Esophagus squamous epithelium (tissue), 5 donors: ENCODE measurements at regions not wholly inside any gene's neighbourhood (a gene's known extent, or its start where the extent isn't known, plus 50 kb on each side); places are given as distances from the start of the nearest gene placed in this dataset.

Experiments used
- DNase-seq: peaks from one replicate; lab custom pipeline; 2025; lab: John Stamatoyannopoulos, UW
- H3K27ac ChIP-seq, 4 donors: fragments of 200-600 bp; sonication (generic); one replicate each; pipeline ENCODE4 v1.5.1; 2016 to 2019; ENCODE audit warnings: mild to moderate bottlenecking in 1 of 4
- H3K27me3 ChIP-seq, 4 donors: fragments of 200-600 bp; sonication (generic); 1 replicate in 3 of 4; 2 replicates in 1 of 4; pipeline versions ENCODE4 v1.5.1 to v1.6.0; 2017 to 2021; ENCODE audit warnings: antibody characterized with exemption in 1 of 4
- H3K36me3 ChIP-seq, 3 donors: fragments of 200-600 bp; sonication (generic); one replicate each; pipeline ENCODE4 v1.5.1; 2016 to 2019
- H3K4me1 ChIP-seq, 3 donors: fragments of 200-600 bp; sonication (generic); one replicate each; pipeline ENCODE4 v1.5.1; 2017 to 2019
- H3K4me3 ChIP-seq, 4 donors: fragments of 200-600 bp; sonication (generic); 1 replicate in 3 of 4; 2 replicates in 1 of 4; pipeline ENCODE4 v1.5.1; 2016 to 2019; ENCODE audit warnings: mild to moderate bottlenecking in 2 of 4, moderate library complexity in 1 of 4
- H3K9me3 ChIP-seq, 3 donors: fragments of 200-600 bp; sonication (generic); one replicate each; pipeline ENCODE4 v1.5.1; 2016 to 2019
- CTCF ChIP-seq, 6 experiments: fragments of 450-650 bp in 4 of 6; fragments of 200-600 bp in 2 of 6; sonication (generic) in 2 of 6; IDR thresholded peaks; one replicate each; pipeline ENCODE4 v1.5.1; 2016 to 2019; ENCODE audit warnings: antibody characterized with exemption in 6 of 6, mild to moderate bottlenecking in 4 of 6, moderate library complexity in 4 of 6
- POLR2A ChIP-seq, 4 donors: fragments of 450-650 bp; IDR thresholded peaks; one replicate each; pipeline ENCODE4 v1.6.1; 2017; ENCODE audit warnings: antibody characterized with exemption in 4 of 4, mild to moderate bottlenecking in 4 of 4, moderate library complexity in 3 of 4
- WGBS, 2 donors: methylation state at CpG; one replicate each; pipeline ENCODE4 v1.1.5; 2018; 5-methylcytosine and 5-hydroxymethylcytosine counted together
- intact Hi-C: fragments of 100-400 bp; cut with DNase I; formaldehyde crosslinking; loops from one replicate; pipeline ENCODE4 v1.15.0; 2022
- donor health status: DM: yes; HTN: yes; CAD: no.

- Histone ChIP-seq H3K36me3 (no peaks in the 10 kb centered on the region), H3K4me1 (no peaks in the 10 kb centered on the region), H3K4me3 (no peak overlapping the region), H3K9me3 (peaks cover 0 to 3% (median 0%) of the 10 kb centered on the region in 3 donors), H3K27me3 (no peaks in the 10 kb centered on the region), H3K27ac (no peak overlapping the region)
- intact Hi-C loops = no loop called here
- DNase-seq = no peak
- 0 to 43% methylated on average over 1 of the region's 1 CpG for WGBS, 2 donors
- TF ChIP-seq POLR2A (IDR thresholded peaks at IDR 0.05) (no peak), CTCF (IDR thresholded peaks at IDR 0.05) (no peak)
Measured at GRCh38 chr2:4346628-4347027, 643.3 kb downstream of the DCDC2C start.

GRCh38 chr2:4353668-4354067, 650.3 kb downstream of the DCDC2C start:
- no peak for TF ChIP-seq CTCF (IDR thresholded peaks at IDR 0.05)
- TF ChIP-seq POLR2A (IDR thresholded peaks at IDR 0.05) = no peak
- Histone ChIP-seq H3K9me3 (no peaks in the 10 kb centered on the region), H3K4me1 (no peaks in the 10 kb centered on the region), H3K27me3 (no peaks in the 10 kb centered on the region), H3K27ac (no peak overlapping the region), H3K36me3 (no peaks in the 10 kb centered on the region), H3K4me3 (no peak overlapping the region)
- intact Hi-C loops = no loop called here
- WGBS, 2 donors = 59 to 68% methylated on average over 4 of the region's 4 CpGs
- DNase-seq = no peak

GRCh38 chr2:4354164-4354563, 650.8 kb downstream of the DCDC2C start:
- Histone ChIP-seq H3K4me3 (no peak overlapping the region), H3K4me1 (no peaks in the 10 kb centered on the region), H3K36me3 (no peaks in the 10 kb centered on the region), H3K27ac (no peak overlapping the region), H3K27me3 (no peaks in the 10 kb centered on the region), H3K9me3 (no peaks in the 10 kb centered on the region)
- no peak for DNase-seq
- intact Hi-C loops = no loop called here
- TF ChIP-seq POLR2A (IDR thresholded peaks at IDR 0.05) = no peak
- TF ChIP-seq CTCF (IDR thresholded peaks at IDR 0.05) = no peak
- WGBS, 2 donors = 54 to 56% methylated on average over 1 of the region's 1 CpG

GRCh38 chr2:4354678-4355077, 651.3 kb downstream of the DCDC2C start:
- intact Hi-C loops = no loop called here
- no peak for DNase-seq
- Histone ChIP-seq H3K4me3 (no peak overlapping the region), H3K9me3 (no peaks in the 10 kb centered on the region), H3K36me3 (no peaks in the 10 kb centered on the region), H3K4me1 (no peaks in the 10 kb centered on the region), H3K27ac (no peak overlapping the region), H3K27me3 (no peaks in the 10 kb centered on the region)
- 76 to 82% methylated on average over 6 to 10 of the region's 10 CpGs for WGBS, 2 donors
- TF ChIP-seq CTCF (IDR thresholded peaks at IDR 0.05) (no peak), POLR2A (IDR thresholded peaks at IDR 0.05) (no peak)

- WGBS, 2 donors = 65 to 68% methylated on average over 3 of the region's 3 CpGs
- H3K27me3 ChIP-seq = no peaks in the 10 kb centered on the region
- H3K27ac ChIP-seq = no peak overlapping the region
- no peak overlapping the region for H3K4me3 ChIP-seq
- no peak for TF ChIP-seq CTCF (IDR thresholded peaks at IDR 0.05)
- no peak for TF ChIP-seq POLR2A (IDR thresholded peaks at IDR 0.05)
- H3K4me1 ChIP-seq = no peaks in the 10 kb centered on the region
- H3K36me3 ChIP-seq = no peaks in the 10 kb centered on the region
- H3K9me3 ChIP-seq = peaks cover 0 to 5% (median 0%) of the 10 kb centered on the region in 3 donors
- intact Hi-C loops = no loop called here
- DNase-seq = no peak
Measured at GRCh38 chr2:4356109-4356508, 652.7 kb downstream of the DCDC2C start.
